ENCODE measurements at regions not wholly inside any gene's neighbourhood (a gene's known extent, or its start where the extent isn't known, plus 50 kb on each side); places are given as distances from the start of the nearest gene placed in this dataset.
"Not testable (repeated sequence)": the region's sequence is repeated elsewhere in the genome, so short reads cannot be mapped to it uniquely, and the experiment has no call there.

- DNase-seq (ENCODE audit: low read depth, low spot score): no peak
Measured at GRCh38 chr3:78312851-78313250, 1273.0 kb downstream of the ROBO2 start.

- no peak for DNase-seq (ENCODE audit: low read depth, low spot score)
Measured at GRCh38 chr3:78313332-78313731, 1273.4 kb downstream of the ROBO2 start.

GRCh38 chr3:78314327-78314726 lies 1274.4 kb downstream of the ROBO2 start:
- DNase-seq (ENCODE audit: low read depth, low spot score): no peak

GRCh38 chr3:78317774-78318173 lies 1277.9 kb downstream of the ROBO2 start:
- no peak for DNase-seq (ENCODE audit: low read depth, low spot score)

- DNase-seq (ENCODE audit: low read depth, low spot score): no peak
Measured at GRCh38 chr3:78322780-78323179, 1282.9 kb downstream of the ROBO2 start.

GRCh38 chr3:78337801-78338211 lies 1297.9 kb downstream of the ROBO2 start:
- no peak for DNase-seq (ENCODE audit: low read depth, low spot score)

GRCh38 chr3:78338405-78338804 lies 1298.5 kb downstream of the ROBO2 start:
- DNase-seq (ENCODE audit: low read depth, low spot score): no peak

GRCh38 chr3:78343221-78343620 lies 1303.3 kb downstream of the ROBO2 start:
- DNase-seq (ENCODE audit: low read depth, low spot score): peak; percentile 5

- DNase-seq (ENCODE audit: low read depth, low spot score): not testable (repeated sequence)
Measured at GRCh38 chr3:78344267-78344666, 1304.4 kb downstream of the ROBO2 start.

GRCh38 chr3:78344918-78345317 lies 1305.0 kb downstream of the ROBO2 start:
- no peak for DNase-seq (ENCODE audit: low read depth, low spot score)

GRCh38 chr3:78347176-78347575 lies 1307.3 kb downstream of the ROBO2 start:
- DNase-seq (ENCODE audit: low read depth, low spot score): no peak

GRCh38 chr3:78348664-78349063 lies 1308.8 kb downstream of the ROBO2 start:
- DNase-seq (ENCODE audit: low read depth, low spot score): no peak

GRCh38 chr3:78349571-78349970 lies 1309.7 kb downstream of the ROBO2 start:
- DNase-seq (ENCODE audit: low read depth, low spot score): no peak

GRCh38 chr3:78351334-78351733 lies 1311.4 kb downstream of the ROBO2 start:
- DNase-seq (ENCODE audit: low read depth, low spot score): no peak

GRCh38 chr3:78353231-78353630 lies 1313.3 kb downstream of the ROBO2 start:
- DNase-seq (ENCODE audit: low read depth, low spot score): no peak

- DNase-seq (ENCODE audit: low read depth, low spot score): no peak
Measured at GRCh38 chr3:78360849-78361248, 1321.0 kb downstream of the ROBO2 start.

- no peak for DNase-seq (ENCODE audit: low read depth, low spot score)
Measured at GRCh38 chr3:78368636-78369345, 1328.9 kb downstream of the ROBO2 start.

GRCh38 chr3:78390221-78390620 lies 1350.3 kb downstream of the ROBO2 start:
- DNase-seq (ENCODE audit: low read depth, low spot score): no peak

GRCh38 chr3:78398401-78398800 lies 1358.5 kb downstream of the ROBO2 start:
- no peak for DNase-seq (ENCODE audit: low read depth, low spot score)

- no peak for DNase-seq (ENCODE audit: low read depth, low spot score)
Measured at GRCh38 chr3:78402720-78403119, 1362.8 kb downstream of the ROBO2 start.

- DNase-seq (ENCODE audit: low read depth, low spot score): no peak
Measured at GRCh38 chr3:78405745-78406144, 1362.1 kb downstream of the ROBO1 start.

- no peak for DNase-seq (ENCODE audit: low read depth, low spot score)
Measured at GRCh38 chr3:78406396-78406795, 1361.4 kb downstream of the ROBO1 start.

GRCh38 chr3:78410077-78410476 lies 1357.7 kb downstream of the ROBO1 start:
- DNase-seq (ENCODE audit: low read depth, low spot score): no peak

- no peak for DNase-seq (ENCODE audit: low read depth, low spot score)
Measured at GRCh38 chr3:78414261-78414660, 1353.5 kb downstream of the ROBO1 start.

Data from brain pericyte (primary cell).